Fibroblast of lung (primary cell): ENCODE measurements at regions not wholly inside any gene's neighbourhood (a gene's known extent, or its start where the extent isn't known, plus 50 kb on each side); places are given as distances from the start of the nearest gene placed in this dataset.

Experiments
- DNase-seq, 2 donors: peaks; one replicate each; pipeline versions ENCODE4 v3.0.0 to v3.0.0-alpha.2; 2010; ENCODE audit warnings: low read depth in 2 of 2
- H2AFZ ChIP-seq: 2 replicates; pipeline ENCODE4 v1.5.1; 2012; ENCODE audit warnings: low read length, control low read depth, inconsistent platforms
- H3K27ac ChIP-seq: 2 replicates; pipeline ENCODE4 v1.5.1; 2011; ENCODE audit warnings: low read length, control low read depth; ENCODE audit not compliant: insufficient read depth
- H3K27me3 ChIP-seq: 2 replicates; pipeline ENCODE4 v1.5.1; 2011; ENCODE audit warnings: mild to moderate bottlenecking, low read length; ENCODE audit not compliant: control insufficient read depth, insufficient read depth
- H3K36me3 ChIP-seq: 2 replicates; pipeline ENCODE4 v1.5.1; 2011; ENCODE audit warnings: low read length; ENCODE audit not compliant: control insufficient read depth, insufficient read depth
- H3K4me1 ChIP-seq: 2 replicates; pipeline ENCODE4 v1.5.1; 2011; ENCODE audit warnings: low read length; ENCODE audit not compliant: control insufficient read depth, insufficient read depth; ENCODE audit errors: extremely low read depth
- H3K4me2 ChIP-seq: 2 replicates; pipeline ENCODE4 v1.5.1; 2011; ENCODE audit warnings: low read length, control low read depth; ENCODE audit not compliant: insufficient read depth; ENCODE audit errors: extremely low read depth
- H3K4me3 ChIP-seq, 4 experiments: fragments of 200-600 bp in 1 of 4; sonication (generic) in 1 of 4; replicated peaks in 1 of 4; 2 replicates each; pipeline ENCODE4 v1.5.1; 2011 to 2016; ENCODE audit warnings: low read length in 4 of 4, low read depth in 3 of 4, mild to moderate bottlenecking in 3 of 4, control low read depth in 2 of 4, inconsistent platforms in 1 of 4, mixed read lengths in 1 of 4; ENCODE audit not compliant: insufficient read depth in 1 of 4; ENCODE audit errors: control extremely low read depth in 1 of 4
- H3K79me2 ChIP-seq: 2 replicates; pipeline ENCODE4 v1.5.1; 2012; ENCODE audit warnings: mild to moderate bottlenecking, low read length, inconsistent platforms; ENCODE audit not compliant: control insufficient read depth, insufficient read depth
- H3K9ac ChIP-seq: 2 replicates; pipeline ENCODE4 v1.5.1; 2011; ENCODE audit warnings: mild to moderate bottlenecking, low read length, control low read depth; ENCODE audit not compliant: insufficient read depth
- H3K9me3 ChIP-seq: 2 replicates; pipeline ENCODE4 v1.5.1; 2012; ENCODE audit warnings: low read depth, low read length; ENCODE audit not compliant: control insufficient read depth, insufficient read depth
- H4K20me1 ChIP-seq: 2 replicates; pipeline ENCODE4 v1.5.1; 2011; ENCODE audit warnings: low read length; ENCODE audit not compliant: control insufficient read depth, insufficient read depth; ENCODE audit errors: extremely low read depth
- EZH2 ChIP-seq: IDR thresholded peaks from 2 replicates; pipeline ENCODE4 v1.5.1; 2012; ENCODE audit warnings: low read length, control low read depth, mild to moderate bottlenecking; ENCODE audit errors: missing control alignments
- TF ChIP-seq, protein P1 (sequence below), 2 donors: IDR thresholded peaks in 1 of 2; conservative IDR thresholded peaks in 1 of 2; 1 replicate in 1 of 2; 2 replicates in 1 of 2; pipeline ENCODE4 v1.5.1; 2011 to 2012; ENCODE audit warnings: low read length in 2 of 2, control low read depth in 1 of 2, inconsistent platforms in 1 of 2, low read depth in 1 of 2, mild to moderate bottlenecking in 1 of 2

DNA sequence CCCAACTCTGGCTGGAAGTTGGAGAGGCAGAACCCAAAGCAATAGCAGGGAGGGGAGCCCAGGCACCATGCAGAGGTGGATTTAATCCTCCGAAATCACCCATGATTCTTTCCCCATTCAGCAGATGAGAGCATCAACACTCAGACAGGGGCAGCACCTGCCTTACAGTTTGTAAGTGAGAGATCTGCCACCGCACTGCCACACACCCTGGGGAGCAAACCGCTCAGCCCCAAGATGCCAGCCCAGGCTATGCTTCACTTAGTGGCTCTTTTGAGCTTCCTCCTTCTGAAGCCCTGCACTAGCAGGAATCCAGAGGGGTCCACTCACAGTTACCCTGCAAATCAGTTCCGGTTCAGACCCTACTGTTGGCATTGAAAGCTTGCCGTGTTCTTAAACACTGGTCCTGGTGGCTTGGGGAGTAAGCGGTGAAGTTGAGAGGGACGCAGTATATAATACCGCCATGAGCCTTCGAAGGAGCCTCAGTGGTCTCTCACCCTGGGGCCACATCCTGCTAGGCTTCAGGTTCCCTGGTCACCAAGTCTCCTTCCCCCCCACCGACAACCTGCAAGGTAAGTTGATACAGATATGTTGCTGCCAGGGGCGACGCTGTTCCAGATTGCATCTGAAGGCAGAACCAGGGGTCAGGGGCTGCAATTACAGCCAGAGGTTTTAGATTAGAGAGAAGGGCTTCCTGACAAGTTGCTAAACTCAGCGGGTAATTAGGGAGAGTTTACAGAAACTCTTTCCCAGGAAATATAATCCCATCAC, 72.0 kb upstream of the CCND2 start:
- no peak for DNase-seq
- TF ChIP-seq, protein P1, sequence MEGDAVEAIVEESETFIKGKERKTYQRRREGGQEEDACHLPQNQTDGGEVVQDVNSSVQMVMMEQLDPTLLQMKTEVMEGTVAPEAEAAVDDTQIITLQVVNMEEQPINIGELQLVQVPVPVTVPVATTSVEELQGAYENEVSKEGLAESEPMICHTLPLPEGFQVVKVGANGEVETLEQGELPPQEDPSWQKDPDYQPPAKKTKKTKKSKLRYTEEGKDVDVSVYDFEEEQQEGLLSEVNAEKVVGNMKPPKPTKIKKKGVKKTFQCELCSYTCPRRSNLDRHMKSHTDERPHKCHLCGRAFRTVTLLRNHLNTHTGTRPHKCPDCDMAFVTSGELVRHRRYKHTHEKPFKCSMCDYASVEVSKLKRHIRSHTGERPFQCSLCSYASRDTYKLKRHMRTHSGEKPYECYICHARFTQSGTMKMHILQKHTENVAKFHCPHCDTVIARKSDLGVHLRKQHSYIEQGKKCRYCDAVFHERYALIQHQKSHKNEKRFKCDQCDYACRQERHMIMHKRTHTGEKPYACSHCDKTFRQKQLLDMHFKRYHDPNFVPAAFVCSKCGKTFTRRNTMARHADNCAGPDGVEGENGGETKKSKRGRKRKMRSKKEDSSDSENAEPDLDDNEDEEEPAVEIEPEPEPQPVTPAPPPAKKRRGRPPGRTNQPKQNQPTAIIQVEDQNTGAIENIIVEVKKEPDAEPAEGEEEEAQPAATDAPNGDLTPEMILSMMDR (conservative IDR thresholded peaks at IDR 0.05 in 1 of 2, IDR thresholded peaks at IDR 0.05 in 1 of 2; ENCODE audit: low read depth in 1 of 2, low read length in 2 of 2): no peak
- no peak for TF ChIP-seq EZH2
- H3K36me3 ChIP-seq: no peaks in the 10 kb centered on the region

DNA sequence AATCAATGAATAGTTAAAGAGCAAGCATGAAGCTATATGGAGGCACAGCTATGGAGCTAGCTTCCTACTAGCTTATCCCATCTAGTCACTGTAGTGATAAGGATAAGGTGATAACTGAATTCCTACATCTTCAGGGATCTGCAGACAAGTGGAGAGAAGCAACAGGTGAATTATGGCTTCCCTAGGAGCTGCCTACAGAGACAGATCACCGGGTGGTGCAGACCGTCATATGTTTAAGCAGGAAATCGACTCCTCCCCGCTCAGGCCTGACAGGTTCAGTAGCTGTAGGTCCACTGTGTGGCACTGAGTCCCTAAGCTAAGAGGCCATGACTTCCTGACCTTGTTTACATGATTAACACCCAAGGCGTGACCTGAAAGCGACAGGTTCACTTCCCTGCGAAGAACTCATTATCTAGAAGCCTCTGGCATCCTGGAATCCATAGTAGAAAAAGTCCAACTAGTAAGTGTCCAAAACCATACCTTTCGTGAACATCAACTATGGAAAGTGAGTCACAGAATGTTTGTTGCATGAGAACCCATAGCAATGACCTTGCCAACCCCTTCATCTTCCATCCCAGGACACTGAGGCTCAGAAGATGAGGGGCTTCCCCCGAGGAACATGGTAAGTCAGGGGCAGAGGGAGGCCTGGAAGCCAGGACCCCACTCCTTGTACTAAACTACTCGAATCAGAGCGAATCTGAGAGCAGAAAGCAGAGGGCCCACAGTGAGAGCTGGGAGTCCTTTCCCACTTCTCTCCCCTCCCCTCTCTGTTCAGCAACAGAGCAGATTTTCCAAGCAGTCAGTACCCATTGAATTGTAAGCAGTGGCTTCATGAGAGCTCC, 75.4 kb upstream of the CCND2 start:
- Histone ChIP-seq H4K20me1 (no peaks in the 10 kb centered on the region), H3K9me3 (no peaks in the 10 kb centered on the region), H3K4me2 (no peak overlapping the region), H3K4me3 (no peak overlapping the region), H3K36me3 (no peaks in the 10 kb centered on the region), H2AFZ (no peak overlapping the region), H3K79me2 (no peaks in the 10 kb centered on the region), H3K27ac (no peak overlapping the region), H3K4me1 (no peaks in the 10 kb centered on the region), H3K27me3 (no peaks in the 10 kb centered on the region), H3K9ac (no peak overlapping the region)
- TF ChIP-seq, protein P1 (conservative IDR thresholded peaks at IDR 0.05 in 1 of 2, IDR thresholded peaks at IDR 0.05 in 1 of 2; ENCODE audit: low read depth in 1 of 2, low read length in 2 of 2): no peak
- no peak for TF ChIP-seq EZH2
- DNase-seq: no peak

More for the DNA sequence above, 72.0 kb upstream of the CCND2 start:
- no peaks in the 10 kb centered on the region for H3K9me3 ChIP-seq
- H3K79me2 ChIP-seq: no peaks in the 10 kb centered on the region
- no peak overlapping the region for H2AFZ ChIP-seq
- no peaks in the 10 kb centered on the region for H3K27me3 ChIP-seq
- no peak overlapping the region for H3K9ac ChIP-seq
- no peak overlapping the region for H3K4me3 ChIP-seq
- no peak overlapping the region for H3K4me2 ChIP-seq
- no peaks in the 10 kb centered on the region for H4K20me1 ChIP-seq
- H3K4me1 ChIP-seq: no peaks in the 10 kb centered on the region
- H3K27ac ChIP-seq: no peak overlapping the region

DNA sequence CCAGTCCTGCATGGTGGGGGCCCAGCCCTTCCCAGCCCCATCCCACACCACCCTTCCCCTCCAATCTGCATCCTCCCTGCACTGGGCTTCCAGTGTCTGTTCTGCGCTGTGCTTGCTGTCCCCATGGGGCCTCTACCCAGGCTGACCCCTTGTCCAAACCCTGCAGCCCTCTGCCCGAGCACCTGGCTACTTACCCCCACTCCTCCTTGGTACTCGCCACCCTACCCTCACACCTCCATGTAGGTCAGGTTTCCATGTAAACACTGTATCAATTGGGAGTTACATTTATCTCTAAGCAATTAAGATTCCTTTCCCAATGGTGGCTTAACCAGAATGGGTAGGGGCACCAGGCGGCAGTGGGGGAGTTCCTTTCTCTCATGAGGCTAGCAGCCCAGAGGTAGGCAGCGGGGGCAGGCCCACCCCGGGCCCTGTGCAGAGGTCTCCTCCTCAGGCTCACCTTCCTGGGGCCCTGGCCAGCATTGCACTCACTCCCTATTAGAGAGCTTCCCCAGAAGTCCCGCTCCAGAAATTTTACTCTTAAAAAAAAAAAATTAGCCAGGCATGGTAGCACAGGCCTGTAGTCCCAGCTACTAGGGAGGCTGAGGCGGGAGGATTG, 76.6 kb upstream of the CCND2 start:
- Histone ChIP-seq H3K79me2 (no peaks in the 10 kb centered on the region), H3K9me3 (no peaks in the 10 kb centered on the region), H3K9ac (no peak overlapping the region), H3K4me2 (no peak overlapping the region), H3K4me1 (no peaks in the 10 kb centered on the region), H3K27ac (no peak overlapping the region), H3K27me3 (no peaks in the 10 kb centered on the region), H2AFZ (no peak overlapping the region), H3K4me3 (no peak overlapping the region), H3K36me3 (no peaks in the 10 kb centered on the region), H4K20me1 (no peaks in the 10 kb centered on the region)
- no peak for DNase-seq
- TF ChIP-seq, protein P1 (conservative IDR thresholded peaks at IDR 0.05 in 1 of 2, IDR thresholded peaks at IDR 0.05 in 1 of 2; ENCODE audit: low read depth in 1 of 2, low read length in 2 of 2): no peak
- TF ChIP-seq EZH2: no peak
